IMR-90 (cell line): ENCODE measurements at regions not wholly inside any gene's neighbourhood (a gene's known extent, or its start where the extent isn't known, plus 50 kb on each side); places are given as distances from the start of the nearest gene placed in this dataset.

Source experiments
- ATAC-seq: fragments of 200-7000 bp; cut with Tn5 transposase; 2 replicates; pipeline ENCODE4 v1.9.1; 2020; ENCODE audit warnings: low read depth, mild to moderate bottlenecking, moderate library complexity
- BruUV-seq: library from RNA; stranded (reverse); fragments of 400-500 nt; replicated peaks from 2 replicates; lab custom pipeline; 2021; lab: Mats Ljungman, UMichigan
- CTCF ChIA-PET: fragments of 300-600 bp; formaldehyde crosslinking; extraction: SDS; loops from one replicate; lab custom pipeline; 2021; ENCODE audit warnings: antibody characterized with exemption; lab: Yijun Ruan, JAX
- POLR2A ChIA-PET: fragments of 300-600 bp; sonication (Branson Sonifier 250); formaldehyde crosslinking; loops from one replicate; lab custom pipeline; 2022; ENCODE audit warnings: antibody characterized with exemption; ENCODE audit not compliant: unreplicated experiment; lab: Charles Lee
- DNase-seq: peaks from one replicate; pipeline ENCODE4 v3.0.0; 2013
- H2AFZ ChIP-seq: replicated peaks from 2 replicates; pipeline ENCODE3; 2013; ENCODE audit warnings: low read length, mild to moderate bottlenecking; ENCODE audit not compliant: poor library complexity
- H2AK5ac ChIP-seq: 2 replicates; pipeline ENCODE4 v1.6.1; 2013; ENCODE audit warnings: low read depth, low read length, inconsistent platforms
- H2AK9ac ChIP-seq: replicated peaks from 2 replicates; pipeline ENCODE3; 2013; ENCODE audit warnings: mild to moderate bottlenecking, low read depth, low read length, moderate library complexity; ENCODE audit not compliant: poor library complexity
- H2BK120ac ChIP-seq: 2 replicates; pipeline ENCODE4 v1.6.1; 2013; ENCODE audit warnings: low read depth, low read length, inconsistent platforms
- H2BK15ac ChIP-seq: 3 replicates; pipeline ENCODE4 v1.6.1; 2013; ENCODE audit warnings: low read depth, low read length, inconsistent platforms
- H2BK20ac ChIP-seq: 2 replicates; pipeline ENCODE4 v1.6.1; 2013; ENCODE audit warnings: low read depth, mild to moderate bottlenecking, inconsistent platforms, low read length, moderate library complexity
- H2BK5ac ChIP-seq: 2 replicates; pipeline ENCODE4 v1.6.1; 2013; ENCODE audit warnings: mild to moderate bottlenecking, low read depth, low read length, inconsistent platforms; ENCODE audit not compliant: poor library complexity, severe bottlenecking
- H3K14ac ChIP-seq: replicated peaks from 2 replicates; pipeline ENCODE4 v1.6.1; 2013; ENCODE audit warnings: low read depth, low read length, inconsistent platforms
- H3K18ac ChIP-seq: 2 replicates; pipeline ENCODE4 v1.6.1; 2013; ENCODE audit warnings: low read depth, low read length, control low read depth
- H3K23ac ChIP-seq: 2 replicates; pipeline ENCODE4 v1.6.1; 2013; ENCODE audit warnings: low read depth, low read length, inconsistent platforms
- H3K27ac ChIP-seq: 2 replicates; pipeline ENCODE4 v1.5.1; 2013; ENCODE audit warnings: mild to moderate bottlenecking, control low read depth, low read length; ENCODE audit not compliant: insufficient read depth
- H3K27me3 ChIP-seq: 2 replicates; pipeline ENCODE4 v1.6.1; 2013; ENCODE audit warnings: low read length; ENCODE audit not compliant: control insufficient read depth, insufficient read depth
- H3K36me3 ChIP-seq: 2 replicates; pipeline ENCODE4 v1.6.1; 2013; ENCODE audit warnings: low read length, mixed read lengths; ENCODE audit not compliant: control insufficient read depth, insufficient read depth
- H3K4ac ChIP-seq: 2 replicates; pipeline ENCODE4 v1.6.1; 2013; ENCODE audit warnings: low read depth, low read length, inconsistent platforms
- H3K4me1 ChIP-seq: 2 replicates; pipeline ENCODE4 v1.6.1; 2013; ENCODE audit warnings: low read length, mixed read lengths; ENCODE audit not compliant: control insufficient read depth, insufficient read depth
- H3K4me2 ChIP-seq: 2 replicates; pipeline ENCODE4 v1.6.1; 2013; ENCODE audit warnings: low read depth, mild to moderate bottlenecking, control low read depth, low read length, moderate library complexity
- H3K4me3 ChIP-seq: 2 replicates; pipeline ENCODE4 v1.5.1; 2013; ENCODE audit warnings: low read depth, mild to moderate bottlenecking, control low read depth, low read length, moderate library complexity; ENCODE audit not compliant: insufficient read depth
- H3K56ac ChIP-seq: 2 replicates; pipeline ENCODE4 v1.6.1; 2013; ENCODE audit warnings: low read length, inconsistent platforms; ENCODE audit not compliant: insufficient read depth; ENCODE audit errors: extremely low read depth
- H3K79me1 ChIP-seq, 2 experiments: 2 replicates each; pipeline ENCODE4 v1.6.1; 2013; ENCODE audit warnings: low read length in 2 of 2, inconsistent platforms in 1 of 2, low read depth in 1 of 2
- H3K9ac ChIP-seq: 2 replicates; pipeline ENCODE4 v1.6.1; 2013; ENCODE audit warnings: low read depth, low read length, control low read depth
- H3K9me1 ChIP-seq: 2 replicates; pipeline ENCODE4 v1.6.1; 2013; ENCODE audit warnings: low read length, inconsistent platforms; ENCODE audit not compliant: insufficient read depth
- H3K9me3 ChIP-seq: 2 replicates; pipeline ENCODE4 v1.6.1; 2013; ENCODE audit warnings: low read length; ENCODE audit not compliant: control insufficient read depth, insufficient read depth
- H4K20me1 ChIP-seq: 2 replicates; pipeline ENCODE4 v1.6.1; 2013; ENCODE audit warnings: low read length, inconsistent platforms; ENCODE audit not compliant: insufficient read depth
- H4K5ac ChIP-seq: 2 replicates; pipeline ENCODE4 v1.6.1; 2013; ENCODE audit warnings: mild to moderate bottlenecking, low read depth, low read length, control low read depth
- H4K8ac ChIP-seq, 2 experiments: 2 replicates each; pipeline ENCODE4 v1.6.1; 2013; ENCODE audit warnings: low read depth in 2 of 2, low read length in 2 of 2, control low read depth in 1 of 2, inconsistent platforms in 1 of 2
- H4K91ac ChIP-seq: 2 replicates; pipeline ENCODE4 v1.6.1; 2013; ENCODE audit warnings: low read depth, low read length, inconsistent platforms; ENCODE audit not compliant: insufficient read depth
- BHLHE40 ChIP-seq: fragments of 150-350 bp; IDR thresholded peaks from 2 replicates; pipeline ENCODE4 v1.6.1; 2016; ENCODE audit warnings: mild to moderate bottlenecking, low read depth, low read length
- CEBPB ChIP-seq: IDR thresholded peaks from 2 replicates; pipeline ENCODE4 v1.6.1; 2012; ENCODE audit warnings: low read depth, low read length, improper control_type of control experiment
- CHD1 ChIP-seq: IDR thresholded peaks from 2 replicates; pipeline ENCODE4 v1.6.1; 2012; ENCODE audit warnings: low read depth, low read length, improper control_type of control experiment
- FOS ChIP-seq: fragments of 150-350 bp; IDR thresholded peaks from 2 replicates; pipeline ENCODE4 v1.6.1; 2016; ENCODE audit warnings: low read depth, low read length
- MAFK ChIP-seq: IDR thresholded peaks from 2 replicates; pipeline ENCODE4 v1.6.1; 2012; ENCODE audit warnings: low read depth, low read length, improper control_type of control experiment
- MAZ ChIP-seq: IDR thresholded peaks from 2 replicates; pipeline ENCODE4 v1.6.1; 2012; ENCODE audit warnings: low read depth, mild to moderate bottlenecking, low read length, improper control_type of control experiment, moderate library complexity, borderline replicate concordance
- MXI1 ChIP-seq: IDR thresholded peaks from 2 replicates; pipeline ENCODE4 v1.6.1; 2012; ENCODE audit warnings: low read depth, mild to moderate bottlenecking, low read length, moderate library complexity, borderline replicate concordance
- NFE2L2 ChIP-seq: fragments of 150-350 bp; IDR thresholded peaks from 2 replicates; pipeline ENCODE4 v1.6.1; 2016; ENCODE audit warnings: low read depth, mild to moderate bottlenecking, low read length
- POLR2A ChIP-seq: IDR thresholded peaks from 2 replicates; pipeline ENCODE4 v1.6.1; 2012; ENCODE audit warnings: mild to moderate bottlenecking, low read depth, low read length
- RAD21 ChIP-seq: IDR thresholded peaks from 2 replicates; pipeline ENCODE4 v1.6.1; 2012; ENCODE audit warnings: low read length, improper control_type of control experiment
- RCOR1 ChIP-seq: IDR thresholded peaks from 2 replicates; pipeline ENCODE4 v1.6.1; 2012; ENCODE audit warnings: mild to moderate bottlenecking, low read length, improper control_type of control experiment; ENCODE audit not compliant: insufficient replicate concordance
- RFX5 ChIP-seq: IDR thresholded peaks from 2 replicates; pipeline ENCODE4 v1.8.0; 2012; ENCODE audit warnings: low read depth, mild to moderate bottlenecking, low read length, moderate library complexity
- SMC3 ChIP-seq: fragments of 150-350 bp; IDR thresholded peaks from 2 replicates; pipeline ENCODE4 v1.6.1; 2016; ENCODE audit warnings: low read depth, mild to moderate bottlenecking, antibody characterized with exemption, low read length, moderate library complexity
- dilution Hi-C: fragments of 300-500 bp; cut with HindIII; formaldehyde crosslinking; loops from one replicate; pipeline ENCODE4 v1.14.3; 2018; ENCODE audit warnings: low sequenced_read_pairs; ENCODE audit not compliant: unreplicated experiment
- in situ Hi-C: fragments of 300-500 bp; cut with MboI; formaldehyde crosslinking; loops from 3 replicates; pipeline ENCODE4 v1.14.3; 2019; ENCODE audit warnings: low sequenced_read_pairs, inconsistent platforms, mixed read lengths
- intact Hi-C: fragments of 100-400 bp; cut with micrococcal nuclease; formaldehyde crosslinking; loops from 2 replicates; pipeline ENCODE4 v1.10.0; 2022
- TF ChIP-seq, protein P1 (sequence below): fragments of 150-350 bp; IDR thresholded peaks from 2 replicates; pipeline ENCODE4 v1.6.1; 2017; ENCODE audit warnings: mild to moderate bottlenecking, antibody characterized with exemption, low read length, low read depth
- TF ChIP-seq, protein P2 (sequence below): conservative IDR thresholded peaks from 2 replicates; pipeline ENCODE4 v1.5.1; 2012; ENCODE audit warnings: mild to moderate bottlenecking, low read depth, low read length, improper control_type of control experiment
- TF ChIP-seq, protein P3 (sequence below): fragments of 150-350 bp; IDR thresholded peaks from 2 replicates; pipeline ENCODE4 v1.6.1; 2016; ENCODE audit warnings: low read depth, mild to moderate bottlenecking, low read length, moderate library complexity, borderline replicate concordance

DNA sequence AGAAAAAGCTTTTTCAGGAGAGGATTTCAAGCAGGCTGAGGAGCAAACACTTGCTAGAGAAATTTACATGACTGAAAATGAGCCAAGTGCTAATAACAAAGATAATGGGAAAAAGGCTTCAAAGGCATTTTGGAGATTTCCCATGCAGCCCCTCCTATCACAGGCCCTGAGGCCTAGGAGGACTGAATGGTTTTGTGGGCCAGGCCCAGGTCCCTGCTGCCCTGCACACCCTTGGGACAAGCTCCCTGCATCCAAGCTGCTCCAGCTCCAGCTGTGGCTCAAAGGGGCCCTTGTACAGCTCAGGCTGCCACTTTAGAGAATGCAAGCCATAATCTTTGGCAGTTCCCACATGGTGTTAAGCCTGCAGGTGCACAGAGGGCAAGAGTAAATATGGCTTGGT, 154.0 kb upstream of the LMNTD1 start:
- ChIA-PET CTCF (no interaction called here), POLR2A (no interaction called here)
- no peak overlapping the region for H2BK120ac ChIP-seq
- H4K5ac ChIP-seq, result no peak overlapping the region
- no peak overlapping the region for H3K4me3 ChIP-seq
- H4K20me1 ChIP-seq, result no peaks in the 10 kb centered on the region
- no peaks in the 10 kb centered on the region; the same call in 1 of the 2 replicates for H3K4me1 ChIP-seq
- no peak overlapping the region for H3K4ac ChIP-seq
- BruUV-seq, result no TSS peak
- H2AFZ ChIP-seq, result no peak overlapping the region
- dilution Hi-C loops, result no loop called here
- peaks cover 13% of the 10 kb centered on the region for H3K9me3 ChIP-seq
- H3K27ac ChIP-seq, result no peak overlapping the region
- H3K79me1 ChIP-seq, result no peaks in the 10 kb centered on the region
- H2AK9ac ChIP-seq, result no peak overlapping the region
- H2BK5ac ChIP-seq, result no peak overlapping the region
- 0 out of 2 replicates have a peak overlapping the region, but pooled peaks have one; percentile 24 for H2AK5ac ChIP-seq
- H2BK15ac ChIP-seq, result no peak overlapping the region
- H3K4me2 ChIP-seq, result no peak overlapping the region
- H3K9ac ChIP-seq, result no peak overlapping the region
- H3K36me3 ChIP-seq, result no peaks in the 10 kb centered on the region
- in situ Hi-C loops, result no loop called here
- ATAC-seq, result no peak
- no peak overlapping the region for H2BK20ac ChIP-seq
- no peak overlapping the region for H3K18ac ChIP-seq
- no peak overlapping the region for H4K91ac ChIP-seq
- TF ChIP-seq NFE2L2, result no peak
- TF ChIP-seq RCOR1, result no peak
- no peak for TF ChIP-seq CEBPB
- TF ChIP-seq MAFK, result no peak
- TF ChIP-seq RFX5, result no peak
- TF ChIP-seq SMC3, result no peak
- TF ChIP-seq, protein P1, sequence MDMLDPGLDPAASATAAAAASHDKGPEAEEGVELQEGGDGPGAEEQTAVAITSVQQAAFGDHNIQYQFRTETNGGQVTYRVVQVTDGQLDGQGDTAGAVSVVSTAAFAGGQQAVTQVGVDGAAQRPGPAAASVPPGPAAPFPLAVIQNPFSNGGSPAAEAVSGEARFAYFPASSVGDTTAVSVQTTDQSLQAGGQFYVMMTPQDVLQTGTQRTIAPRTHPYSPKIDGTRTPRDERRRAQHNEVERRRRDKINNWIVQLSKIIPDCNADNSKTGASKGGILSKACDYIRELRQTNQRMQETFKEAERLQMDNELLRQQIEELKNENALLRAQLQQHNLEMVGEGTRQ, result no peak
- TF ChIP-seq, protein P2, sequence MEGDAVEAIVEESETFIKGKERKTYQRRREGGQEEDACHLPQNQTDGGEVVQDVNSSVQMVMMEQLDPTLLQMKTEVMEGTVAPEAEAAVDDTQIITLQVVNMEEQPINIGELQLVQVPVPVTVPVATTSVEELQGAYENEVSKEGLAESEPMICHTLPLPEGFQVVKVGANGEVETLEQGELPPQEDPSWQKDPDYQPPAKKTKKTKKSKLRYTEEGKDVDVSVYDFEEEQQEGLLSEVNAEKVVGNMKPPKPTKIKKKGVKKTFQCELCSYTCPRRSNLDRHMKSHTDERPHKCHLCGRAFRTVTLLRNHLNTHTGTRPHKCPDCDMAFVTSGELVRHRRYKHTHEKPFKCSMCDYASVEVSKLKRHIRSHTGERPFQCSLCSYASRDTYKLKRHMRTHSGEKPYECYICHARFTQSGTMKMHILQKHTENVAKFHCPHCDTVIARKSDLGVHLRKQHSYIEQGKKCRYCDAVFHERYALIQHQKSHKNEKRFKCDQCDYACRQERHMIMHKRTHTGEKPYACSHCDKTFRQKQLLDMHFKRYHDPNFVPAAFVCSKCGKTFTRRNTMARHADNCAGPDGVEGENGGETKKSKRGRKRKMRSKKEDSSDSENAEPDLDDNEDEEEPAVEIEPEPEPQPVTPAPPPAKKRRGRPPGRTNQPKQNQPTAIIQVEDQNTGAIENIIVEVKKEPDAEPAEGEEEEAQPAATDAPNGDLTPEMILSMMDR, result no peak
- TF ChIP-seq MXI1, result no peak
- TF ChIP-seq FOS, result no peak
- no peak for TF ChIP-seq POLR2A
- TF ChIP-seq BHLHE40, result no peak
- no peak for TF ChIP-seq MAZ
- no peak for TF ChIP-seq CHD1
- TF ChIP-seq, protein P3, sequence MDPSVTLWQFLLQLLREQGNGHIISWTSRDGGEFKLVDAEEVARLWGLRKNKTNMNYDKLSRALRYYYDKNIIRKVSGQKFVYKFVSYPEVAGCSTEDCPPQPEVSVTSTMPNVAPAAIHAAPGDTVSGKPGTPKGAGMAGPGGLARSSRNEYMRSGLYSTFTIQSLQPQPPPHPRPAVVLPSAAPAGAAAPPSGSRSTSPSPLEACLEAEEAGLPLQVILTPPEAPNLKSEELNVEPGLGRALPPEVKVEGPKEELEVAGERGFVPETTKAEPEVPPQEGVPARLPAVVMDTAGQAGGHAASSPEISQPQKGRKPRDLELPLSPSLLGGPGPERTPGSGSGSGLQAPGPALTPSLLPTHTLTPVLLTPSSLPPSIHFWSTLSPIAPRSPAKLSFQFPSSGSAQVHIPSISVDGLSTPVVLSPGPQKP, result no peak
- no peak for TF ChIP-seq RAD21
- H3K14ac ChIP-seq, result no peak overlapping the region
- H3K23ac ChIP-seq, result no peak overlapping the region
- H3K27me3 ChIP-seq, result no peaks in the 10 kb centered on the region
- intact Hi-C loops, result no loop called here
- no peak for DNase-seq
- H4K8ac ChIP-seq, result no peak overlapping the region
- no peak overlapping the region for H3K56ac ChIP-seq
- H3K9me1 ChIP-seq, result no peaks in the 10 kb centered on the region
